HepG2 (cell line): ENCODE measurements at regions not wholly inside any gene's neighbourhood (a gene's known extent, or its start where the extent isn't known, plus 50 kb on each side); places are given as distances from the start of the nearest gene placed in this dataset.
A peak's percentile ranks its signal among the peaks of the same experiment; 100 is the strongest.

ENCODE experiments used
- ATAC-seq: fragments of 200-7000 bp; cut with Tn5 transposase; 3 replicates; pipeline ENCODE4 v1.9.1; 2020; ENCODE audit warnings: mild to moderate bottlenecking, moderate library complexity
- BruUV-seq: library from RNA; stranded (reverse); fragments of 400-500 nt; replicated peaks from 2 replicates; lab custom pipeline; 2021; lab: Mats Ljungman, UMichigan
- CTCF ChIA-PET: fragments of 300-600 bp; formaldehyde crosslinking; extraction: SDS; loops from one replicate; lab custom pipeline; 2021; ENCODE audit warnings: low total read pairs, inconsistent platforms, low intra/inter-chr PET ratio; lab: Yijun Ruan, JAX
- POLR2A ChIA-PET: fragments of 350-600 bp; sonication (Branson Sonifier 250); formaldehyde crosslinking; loops from one replicate; lab custom pipeline; 2020; ENCODE audit warnings: antibody characterized with exemption, inconsistent platforms; lab: Yijun Ruan, JAX
- DNase-seq: peaks from one replicate; pipeline ENCODE4 v3.0.0-alpha.2; 2015; ENCODE audit warnings: low spot score
- FAIRE-seq: peaks from 3 replicates; lab custom pipeline; 2011; peaks lifted over from hg19 to GRCh38; lab: Jason Lieb, UNC
- H2AFZ ChIP-seq: one replicate; pipeline ENCODE4 v1.6.1; 2011; ENCODE audit warnings: low read length, inconsistent platforms
- H3K27ac ChIP-seq: fragments of 300-600 bp; 3 replicates; pipeline ENCODE4 v1.8.0; 2011; ENCODE audit warnings: mixed run types, mild to moderate bottlenecking, mixed read lengths, low read length, inconsistent platforms; ENCODE audit not compliant: insufficient read depth; ENCODE audit errors: extremely low read length
- H3K27me3 ChIP-seq, 2 experiments: fragments of 200-600 bp in 1 of 2; 2 replicates in 1 of 2; 3 replicates in 1 of 2; pipeline versions ENCODE4 v1.6.0 to v1.8.0; 2011; ENCODE audit warnings: low read length in 2 of 2, mild to moderate bottlenecking in 2 of 2, moderate library complexity in 2 of 2, inconsistent platforms in 1 of 2; ENCODE audit not compliant: insufficient read depth in 2 of 2, control insufficient read depth in 1 of 2
- H3K36me3 ChIP-seq, 2 experiments: fragments of 200-600 bp in 1 of 2; replicated peaks in 1 of 2; 2 replicates in 1 of 2; 3 replicates in 1 of 2; pipeline versions ENCODE4 v1.5.1 to v1.8.0; 2011; ENCODE audit warnings: low read length in 2 of 2, inconsistent platforms in 1 of 2; ENCODE audit not compliant: insufficient read depth in 2 of 2, control insufficient read depth in 1 of 2
- H3K4me1 ChIP-seq: 2 replicates; pipeline ENCODE4 v1.5.1; 2012; ENCODE audit warnings: low read length, inconsistent platforms; ENCODE audit not compliant: insufficient read depth
- H3K4me2 ChIP-seq: 2 replicates; pipeline ENCODE4 v1.6.0; 2011; ENCODE audit warnings: low read depth, low read length, inconsistent platforms
- H3K4me3 ChIP-seq, 3 experiments: fragments of 200-600 bp in 1 of 3; sonication (generic), shearing (Covaris generic) in 1 of 3; replicated peaks in 1 of 3; 2 replicates each; pipeline ENCODE4 v1.5.1; 2011 to 2016; ENCODE audit warnings: low read length in 3 of 3, inconsistent platforms in 2 of 3, low read depth in 2 of 3, mild to moderate bottlenecking in 2 of 3, control low read depth in 1 of 3, mixed read lengths in 1 of 3; ENCODE audit not compliant: insufficient read depth in 1 of 3
- H3K79me2 ChIP-seq: one replicate; pipeline ENCODE4 v1.6.1; 2011; ENCODE audit warnings: low read length, inconsistent platforms; ENCODE audit not compliant: insufficient read depth
- H3K9ac ChIP-seq: 2 replicates; pipeline ENCODE4 v1.6.0; 2011; ENCODE audit warnings: mild to moderate bottlenecking, low read depth, low read length, inconsistent platforms; ENCODE audit not compliant: insufficient read depth
- H3K9me3 ChIP-seq: 2 replicates; pipeline ENCODE4 v1.5.1; 2012; ENCODE audit warnings: mild to moderate bottlenecking, low read length
- H4K20me1 ChIP-seq: 2 replicates; pipeline ENCODE4 v1.6.0; 2011; ENCODE audit warnings: inconsistent platforms, mild to moderate bottlenecking, low read length, moderate library complexity; ENCODE audit not compliant: insufficient read depth
- CEBPB ChIP-seq: IDR thresholded peaks from 2 replicates; pipeline ENCODE4 v1.6.1; 2011; ENCODE audit warnings: low read depth, low read length, improper control_type of control experiment, borderline replicate concordance
- CHD4 ChIP-seq: fragments of 200-600 bp; sonication (generic); IDR thresholded peaks from 2 replicates; pipeline ENCODE4 v1.7.0; 2017; ENCODE audit warnings: mild to moderate bottlenecking, low read length, borderline replicate concordance
- ZFP36L1 ChIP-seq: sonication (generic); formaldehyde crosslinking; IDR thresholded peaks from 2 replicates; pipeline ENCODE4 v1.8.0; 2022; ENCODE audit warnings: mild to moderate bottlenecking, missing genetic modification reagents, moderate library complexity
- ZNF296 ChIP-seq: sonication (generic); formaldehyde crosslinking; conservative IDR thresholded peaks from 2 replicates; pipeline ENCODE4 v1.5.0; 2020; ENCODE audit warnings: mild to moderate bottlenecking, missing genetic modification reagents
- WGBS: methylation state at CpG from one replicate; pipeline ENCODE4 v1.1.6; 2017; ENCODE audit warnings: low lambda C conversion rate; 5-methylcytosine and 5-hydroxymethylcytosine counted together
- in situ Hi-C: cut with HindIII; loops from 2 replicates; pipeline ENCODE4 v1.10.0; 2017; ENCODE audit warnings: low pct_unique_long_range_greater_than_20kb; ENCODE audit not compliant: extremely low pct_ligation_motif_present
- intact Hi-C: fragments of 100-400 bp; cut with micrococcal nuclease; formaldehyde crosslinking; loops from one replicate; pipeline ENCODE4 v1.10.0; 2022; ENCODE audit not compliant: unreplicated experiment
- TF ChIP-seq, protein P1 (sequence below), 2 experiments: fragments of 450-650 bp in 1 of 2; sonication (generic) in 1 of 2; formaldehyde crosslinking in 1 of 2; IDR thresholded peaks; 2 replicates each; pipeline versions ENCODE4 v1.6.1 to v1.8.0; 2016 to 2022; ENCODE audit warnings: antibody characterized with exemption in 1 of 2, mild to moderate bottlenecking in 1 of 2, missing genetic modification reagents in 1 of 2

DNA sequence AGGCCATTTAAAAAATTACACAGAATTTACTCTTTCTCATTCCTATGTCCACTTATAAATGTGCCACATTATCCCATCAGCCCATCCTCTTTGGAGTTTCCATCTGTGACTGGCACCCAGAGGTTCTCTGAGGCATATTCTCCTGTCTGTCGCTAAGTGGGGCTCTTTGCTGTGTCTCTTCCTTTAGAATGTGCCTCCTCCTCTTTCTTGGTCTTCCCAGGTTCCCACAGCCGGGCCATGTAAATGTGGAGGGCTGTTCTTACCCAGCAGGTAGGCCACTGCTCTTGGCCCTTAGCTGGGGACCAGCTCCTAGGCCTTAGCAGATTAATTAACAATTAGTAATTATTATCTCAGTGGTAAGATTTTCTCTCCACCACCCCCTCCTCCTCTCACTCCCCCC, 167.0 kb downstream of the INSIG2 start (continued):
- TF ChIP-seq, protein P1, sequence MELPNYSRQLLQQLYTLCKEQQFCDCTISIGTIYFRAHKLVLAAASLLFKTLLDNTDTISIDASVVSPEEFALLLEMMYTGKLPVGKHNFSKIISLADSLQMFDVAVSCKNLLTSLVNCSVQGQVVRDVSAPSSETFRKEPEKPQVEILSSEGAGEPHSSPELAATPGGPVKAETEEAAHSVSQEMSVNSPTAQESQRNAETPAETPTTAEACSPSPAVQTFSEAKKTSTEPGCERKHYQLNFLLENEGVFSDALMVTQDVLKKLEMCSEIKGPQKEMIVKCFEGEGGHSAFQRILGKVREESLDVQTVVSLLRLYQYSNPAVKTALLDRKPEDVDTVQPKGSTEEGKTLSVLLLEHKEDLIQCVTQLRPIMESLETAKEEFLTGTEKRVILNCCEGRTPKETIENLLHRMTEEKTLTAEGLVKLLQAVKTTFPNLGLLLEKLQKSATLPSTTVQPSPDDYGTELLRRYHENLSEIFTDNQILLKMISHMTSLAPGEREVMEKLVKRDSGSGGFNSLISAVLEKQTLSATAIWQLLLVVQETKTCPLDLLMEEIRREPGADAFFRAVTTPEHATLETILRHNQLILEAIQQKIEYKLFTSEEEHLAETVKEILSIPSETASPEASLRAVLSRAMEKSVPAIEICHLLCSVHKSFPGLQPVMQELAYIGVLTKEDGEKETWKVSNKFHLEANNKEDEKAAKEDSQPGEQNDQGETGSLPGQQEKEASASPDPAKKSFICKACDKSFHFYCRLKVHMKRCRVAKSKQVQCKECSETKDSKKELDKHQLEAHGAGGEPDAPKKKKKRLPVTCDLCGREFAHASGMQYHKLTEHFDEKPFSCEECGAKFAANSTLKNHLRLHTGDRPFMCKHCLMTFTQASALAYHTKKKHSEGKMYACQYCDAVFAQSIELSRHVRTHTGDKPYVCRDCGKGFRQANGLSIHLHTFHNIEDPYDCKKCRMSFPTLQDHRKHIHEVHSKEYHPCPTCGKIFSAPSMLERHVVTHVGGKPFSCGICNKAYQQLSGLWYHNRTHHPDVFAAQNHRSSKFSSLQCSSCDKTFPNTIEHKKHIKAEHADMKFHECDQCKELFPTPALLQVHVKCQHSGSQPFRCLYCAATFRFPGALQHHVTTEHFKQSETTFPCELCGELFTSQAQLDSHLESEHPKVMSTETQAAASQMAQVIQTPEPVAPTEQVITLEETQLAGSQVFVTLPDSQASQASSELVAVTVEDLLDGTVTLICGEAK (IDR thresholded peaks at IDR 0.05): no peak
- TF ChIP-seq, protein P1 (CRISPR knock-in tag; IDR thresholded peaks at IDR 0.05): no peak

GRCh38 chr2:118254116-118254515, 165.8 kb downstream of the INSIG2 start:
- H3K9ac ChIP-seq: no peak overlapping the region
- CTCF ChIA-PET: no interaction called here

More at GRCh38 chr2:118254116-118254515, 165.8 kb downstream of the INSIG2 start:
- BruUV-seq: no TSS peak
- no peaks in the 10 kb centered on the region for H4K20me1 ChIP-seq
- no peak overlapping the region for H3K27ac ChIP-seq
- H3K27me3 ChIP-seq: no peaks in the 10 kb centered on the region
- no peak for DNase-seq
- FAIRE-seq: no peak
- H2AFZ ChIP-seq: no peak overlapping the region
- POLR2A ChIA-PET: no interaction called here
- no peaks in the 10 kb centered on the region for H3K36me3 ChIP-seq
- WGBS: 8% methylated on average over 2 of the region's 2 CpGs
- H3K4me3 ChIP-seq: no peak overlapping the region
- H3K4me1 ChIP-seq: no peaks in the 10 kb centered on the region
- intact Hi-C loops (no loop called here), in situ Hi-C loops (no loop called here)
- peak; percentile 75 for TF ChIP-seq CEBPB
- no peak for TF ChIP-seq CHD4
- no peak for TF ChIP-seq ZFP36L1 (CRISPR knock-in tag)
- TF ChIP-seq ZNF296: no peak
- no peaks in the 10 kb centered on the region for H3K79me2 ChIP-seq
- ATAC-seq: no peak
- H3K4me2 ChIP-seq: no peak overlapping the region
- no peaks in the 10 kb centered on the region for H3K9me3 ChIP-seq
